SK-N-SH (cell line): ENCODE measurements at regions not wholly inside any gene's neighbourhood (a gene's known extent, or its start where the extent isn't known, plus 50 kb on each side); places are given as distances from the start of the nearest gene placed in this dataset.

Source experiments
- CTCF ChIA-PET: fragments of 300-600, 350-600 bp; formaldehyde crosslinking; extraction: SDS; loops from one replicate; lab custom pipeline; 2021; lab: Yijun Ruan, JAX
- POLR2A ChIA-PET: fragments of 350-600 bp; sonication (Branson Sonifier 250); formaldehyde crosslinking; extraction: SDS; loops from one replicate; lab custom pipeline; 2020; ENCODE audit warnings: antibody characterized with exemption, inconsistent platforms; lab: Yijun Ruan, JAX
- DNase-seq: peaks from one replicate; pipeline ENCODE4 v3.0.0; 2012
- H2AFZ ChIP-seq: fragments of 200-600 bp; sonication (generic); 2 replicates; pipeline ENCODE4 v1.8.1; 2016; ENCODE audit warnings: antibody characterized with exemption, mild to moderate bottlenecking, low read depth
- H3F3A ChIP-seq: fragments of 200-600 bp; sonication (generic); replicated peaks from 2 replicates; pipeline ENCODE3; 2016; ENCODE audit warnings: antibody characterized with exemption, mild to moderate bottlenecking; ENCODE audit not compliant: insufficient read depth
- H3K27ac ChIP-seq, 2 experiments: fragments of 200-500 bp in 1 of 2; fragments of 200-600 bp in 1 of 2; sonication (Bioruptor generic) in 1 of 2; sonication (generic), shearing (Covaris generic) in 1 of 2; 2 replicates each; pipeline versions ENCODE4 v1.5.1 to v1.6.1; 2014 to 2016; ENCODE audit warnings: low read depth in 2 of 2, inconsistent platforms in 1 of 2, low read length in 1 of 2, mild to moderate bottlenecking in 1 of 2, mixed read lengths in 1 of 2
- H3K27me3 ChIP-seq: fragments of 200-600 bp; sonication (generic), shearing (Covaris generic); 2 replicates; pipeline ENCODE4 v1.6.1; 2016; ENCODE audit warnings: mixed run types; ENCODE audit not compliant: insufficient read depth
- H3K36me3 ChIP-seq, 2 experiments: fragments of 200-500 bp in 1 of 2; fragments of 200-600 bp in 1 of 2; sonication (Bioruptor generic) in 1 of 2; sonication (generic) in 1 of 2; replicated peaks in 1 of 2; 2 replicates each; pipeline versions ENCODE3 to v1.5.1; 2014 to 2016; ENCODE audit warnings: low read length in 1 of 2, mild to moderate bottlenecking in 1 of 2; ENCODE audit not compliant: insufficient read depth in 2 of 2, control insufficient read depth in 1 of 2
- H3K4me1 ChIP-seq, 2 experiments: fragments of 200-500 bp in 1 of 2; fragments of 200-600 bp in 1 of 2; sonication (Bioruptor generic) in 1 of 2; sonication (generic), shearing (Covaris generic) in 1 of 2; 2 replicates each; pipeline versions ENCODE4 v1.5.1 to v1.6.1; 2014 to 2016; ENCODE audit warnings: low read depth in 1 of 2, low read length in 1 of 2, mixed run types in 1 of 2; ENCODE audit not compliant: insufficient read depth in 2 of 2, control insufficient read depth in 1 of 2
- H3K4me2 ChIP-seq: fragments of 200-600 bp; sonication (generic), shearing (Covaris generic); 2 replicates; pipeline ENCODE4 v1.6.1; 2017; ENCODE audit warnings: mixed run types
- H3K4me3 ChIP-seq, 2 experiments: fragments of 200-500 bp in 1 of 2; fragments of 200-600 bp in 1 of 2; sonication (Bioruptor generic) in 1 of 2; sonication (generic), shearing (Covaris generic) in 1 of 2; 2 replicates each; pipeline versions ENCODE4 v1.5.1 to v1.8.1; 2014 to 2016; ENCODE audit warnings: low read depth in 2 of 2, inconsistent platforms in 1 of 2, low read length in 1 of 2, mild to moderate bottlenecking in 1 of 2, mixed read lengths in 1 of 2, moderate library complexity in 1 of 2
- H3K79me2 ChIP-seq: fragments of 200-600 bp; sonication (generic); 2 replicates; pipeline ENCODE4 v1.8.1; 2017; ENCODE audit warnings: mild to moderate bottlenecking; ENCODE audit not compliant: insufficient read depth
- H3K9ac ChIP-seq: fragments of 200-600 bp; sonication (generic); 2 replicates; pipeline ENCODE4 v1.6.1; 2017; ENCODE audit warnings: mixed run types
- H3K9me2 ChIP-seq: fragments of 200-600 bp; sonication (generic); 2 replicates; pipeline ENCODE4 v1.6.1; 2017; ENCODE audit warnings: mixed run types
- H3K9me3 ChIP-seq: fragments of 200-600 bp; sonication (generic); 2 replicates; pipeline ENCODE4 v1.6.1; 2017; ENCODE audit warnings: mixed run types, mild to moderate bottlenecking, moderate library complexity
- H4K20me1 ChIP-seq: fragments of 200-600 bp; sonication (generic); 2 replicates; pipeline ENCODE4 v1.6.1; 2017; ENCODE audit warnings: mild to moderate bottlenecking, mixed run types; ENCODE audit not compliant: insufficient read depth
- CHD2 ChIP-seq: fragments of 150-350 bp; IDR thresholded peaks from 2 replicates; pipeline ENCODE4 v1.6.1; 2018; ENCODE audit warnings: low read length; ENCODE audit not compliant: partially characterized antibody
- FOSL2 ChIP-seq: IDR thresholded peaks from 2 replicates; pipeline ENCODE4 v1.4.0; 2012; ENCODE audit warnings: low read depth, mild to moderate bottlenecking, moderate library complexity, borderline replicate concordance
- FOXM1 ChIP-seq: IDR thresholded peaks from 2 replicates; pipeline ENCODE4 v1.4.0; 2012; ENCODE audit warnings: low read depth, mild to moderate bottlenecking
- GABPA ChIP-seq: IDR thresholded peaks from 2 replicates; pipeline ENCODE4 v1.4.0; 2012; ENCODE audit warnings: low read depth, mild to moderate bottlenecking
- GATA2 ChIP-seq: sonication (generic); formaldehyde crosslinking; IDR thresholded peaks from 2 replicates; pipeline ENCODE4 v1.5.0; 2020; ENCODE audit warnings: mild to moderate bottlenecking, missing genetic modification reagents
- MXI1 ChIP-seq: IDR thresholded peaks from 2 replicates; pipeline ENCODE4 v1.6.1; 2012; ENCODE audit warnings: mild to moderate bottlenecking, low read depth, low read length, improper control_type of control experiment
- NFIC ChIP-seq: IDR thresholded peaks from 2 replicates; pipeline ENCODE4 v1.4.0; 2012; ENCODE audit warnings: borderline replicate concordance
- POLR2AphosphoS5 ChIP-seq: IDR thresholded peaks from 2 replicates; pipeline ENCODE4 v1.6.1; 2012; ENCODE audit warnings: low read depth, low read length
- RAD21 ChIP-seq: IDR thresholded peaks from 2 replicates; pipeline ENCODE4 v1.6.1; 2012; ENCODE audit warnings: mild to moderate bottlenecking, low read length
- RCOR1 ChIP-seq: fragments of 150-350 bp; IDR thresholded peaks from 2 replicates; pipeline ENCODE4 v1.6.1; 2017; ENCODE audit warnings: antibody characterized with exemption, low read length
- REST ChIP-seq: IDR thresholded peaks from 2 replicates; pipeline ENCODE4 v1.6.1; 2012; ENCODE audit warnings: mild to moderate bottlenecking, low read depth, low read length, moderate library complexity
- RXRA ChIP-seq: IDR thresholded peaks from 2 replicates; pipeline ENCODE4 v1.4.0; 2012; ENCODE audit warnings: low read depth, mild to moderate bottlenecking, borderline replicate concordance
- TCF12 ChIP-seq: IDR thresholded peaks from 2 replicates; pipeline ENCODE4 v1.4.0; 2012
- ZBTB33 ChIP-seq: IDR thresholded peaks from 2 replicates; pipeline ENCODE4 v1.4.0; 2012; ENCODE audit warnings: low read depth, borderline replicate concordance
- WGBS: methylation state at CpG from one replicate; pipeline ENCODE4 v1.1.6; 2017; ENCODE audit warnings: low lambda C conversion rate; 5-methylcytosine and 5-hydroxymethylcytosine counted together
- TF ChIP-seq, protein P1 (sequence below): fragments of 150-350 bp; IDR thresholded peaks from 2 replicates; pipeline ENCODE4 v1.6.1; 2016; ENCODE audit warnings: mild to moderate bottlenecking, low read depth, low read length
- TF ChIP-seq, protein P2 (sequence below): IDR thresholded peaks from 2 replicates; pipeline ENCODE4 v1.4.0; 2012; ENCODE audit warnings: low read depth, borderline replicate concordance

DNA sequence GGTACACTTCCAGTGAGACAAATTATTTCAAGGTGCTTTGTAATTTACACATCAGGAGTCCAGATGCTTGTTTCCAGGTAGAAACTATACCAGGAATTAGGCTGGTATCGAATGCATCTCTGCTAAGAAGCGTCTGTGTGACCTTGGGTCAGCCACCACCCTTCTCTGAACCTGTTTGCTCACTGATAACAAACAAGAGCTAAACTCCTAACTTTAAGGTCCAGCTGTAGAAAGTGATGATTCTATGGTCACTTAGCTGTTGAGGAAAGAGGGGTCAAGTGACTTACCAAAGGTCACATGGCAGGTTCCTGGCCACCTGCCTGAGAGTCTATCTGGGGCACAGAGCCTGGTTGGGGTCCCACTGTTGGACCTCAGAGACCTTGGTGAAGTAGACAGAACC is 95.4 kb downstream of the HIF1AN start:
- ChIA-PET POLR2A (no interaction called here), CTCF (interaction anchor here (0.7 kb wide), 1 partner anchor 8 kb away, joined by 3 read pairs; no protein-coding TSS in a partner anchor)
- H3K36me3 ChIP-seq, result no peaks in the 10 kb centered on the region
- H2AFZ ChIP-seq, result no peak overlapping the region
- no peaks in the 10 kb centered on the region for H3F3A ChIP-seq
- H4K20me1 ChIP-seq, result no peaks in the 10 kb centered on the region
- H3K9me3 ChIP-seq, result no peaks in the 10 kb centered on the region
- H3K4me3 ChIP-seq, result no peak overlapping the region
- H3K27ac ChIP-seq, result no peak overlapping the region
- WGBS, result 50% methylated on average over 1 of the region's 2 CpGs
- TF ChIP-seq REST (no peak), NFIC (no peak), RCOR1 (no peak), FOSL2 (no peak), RXRA (no peak), MXI1 (no peak), RAD21 (no peak), FOXM1 (no peak), CHD2 (no peak), GABPA (no peak), GATA2 (CRISPR knock-in tag) (no peak), TCF12 (no peak), ZBTB33 (no peak), POLR2AphosphoS5 (no peak)
- TF ChIP-seq, protein P1, sequence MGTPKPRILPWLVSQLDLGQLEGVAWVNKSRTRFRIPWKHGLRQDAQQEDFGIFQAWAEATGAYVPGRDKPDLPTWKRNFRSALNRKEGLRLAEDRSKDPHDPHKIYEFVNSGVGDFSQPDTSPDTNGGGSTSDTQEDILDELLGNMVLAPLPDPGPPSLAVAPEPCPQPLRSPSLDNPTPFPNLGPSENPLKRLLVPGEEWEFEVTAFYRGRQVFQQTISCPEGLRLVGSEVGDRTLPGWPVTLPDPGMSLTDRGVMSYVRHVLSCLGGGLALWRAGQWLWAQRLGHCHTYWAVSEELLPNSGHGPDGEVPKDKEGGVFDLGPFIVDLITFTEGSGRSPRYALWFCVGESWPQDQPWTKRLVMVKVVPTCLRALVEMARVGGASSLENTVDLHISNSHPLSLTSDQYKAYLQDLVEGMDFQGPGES, result no peak
- TF ChIP-seq, protein P2, sequence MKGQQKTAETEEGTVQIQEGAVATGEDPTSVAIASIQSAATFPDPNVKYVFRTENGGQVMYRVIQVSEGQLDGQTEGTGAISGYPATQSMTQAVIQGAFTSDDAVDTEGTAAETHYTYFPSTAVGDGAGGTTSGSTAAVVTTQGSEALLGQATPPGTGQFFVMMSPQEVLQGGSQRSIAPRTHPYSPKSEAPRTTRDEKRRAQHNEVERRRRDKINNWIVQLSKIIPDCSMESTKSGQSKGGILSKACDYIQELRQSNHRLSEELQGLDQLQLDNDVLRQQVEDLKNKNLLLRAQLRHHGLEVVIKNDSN, result no peak
- peaks cover 2% of the 10 kb centered on the region; the same call in 1 of the 2 replicates for H3K27me3 ChIP-seq
- no peaks in the 10 kb centered on the region for H3K9me2 ChIP-seq
- no peak overlapping the region for H3K9ac ChIP-seq
- H3K4me1 ChIP-seq, result peaks cover 0 to 3% of the 10 kb centered on the region in 2 experiments; a peak in 1 of 4 replicates
- H3K79me2 ChIP-seq, result no peaks in the 10 kb centered on the region
- no peak for DNase-seq
- H3K4me2 ChIP-seq, result no peak overlapping the region
